ENCODE measurements at regions not wholly inside any gene's neighbourhood (a gene's known extent, or its start where the extent isn't known, plus 50 kb on each side); places are given as distances from the start of the nearest gene placed in this dataset.

DNA sequence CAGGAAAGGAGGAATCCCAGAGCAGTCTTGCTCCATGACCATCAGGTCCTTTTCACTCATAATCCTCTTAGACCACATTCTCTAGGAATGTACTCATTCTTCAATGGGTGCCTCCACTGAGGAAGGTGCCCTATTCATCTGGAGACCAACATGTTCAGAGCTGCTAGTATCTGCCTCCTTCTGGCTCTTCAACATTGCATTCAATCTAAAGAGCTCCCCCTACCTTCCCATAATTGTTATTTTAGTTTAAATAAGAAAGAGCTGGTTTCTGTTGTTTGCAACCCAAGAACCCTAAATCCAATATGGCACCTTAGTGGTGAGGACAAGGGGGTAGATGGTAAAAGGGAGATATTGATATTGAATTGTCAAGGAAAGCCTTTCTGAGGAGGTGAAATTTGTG, 67.6 kb downstream of the SCN11A start:
- DNase-seq (no peak), ATAC-seq (no peak)
- Histone ChIP-seq H4K20me1 (ENCODE audit: low read length) (no peaks in the 10 kb centered on the region), H3K9ac (ENCODE audit: low read length) (no peak overlapping the region), H3F3A (ENCODE audit: low read length, unreplicated experiment) (no peaks in the 10 kb centered on the region), H2AFZ (ENCODE audit: low read length) (no peak overlapping the region), H3K27ac (ENCODE audit: low read length) (no peak overlapping the region), H3K4me1 (ENCODE audit: insufficient read depth, low read length) (peaks cover 23% of the 10 kb centered on the region), H3K9me2 (replicated peaks; ENCODE audit: low read length) (no peaks in the 10 kb centered on the region), H3K4me3 (ENCODE audit: low read length) (no peak overlapping the region), H3K79me2 (ENCODE audit: low read length) (no peaks in the 10 kb centered on the region), H3K27me3 (ENCODE audit: low read length) (peaks cover 10% of the 10 kb centered on the region; the same call in 1 of the 2 replicates), H3K9me3 (ENCODE audit: low read length) (no peaks in the 10 kb centered on the region), H3K36me3 (ENCODE audit: low read depth, low read length) (no peaks in the 10 kb centered on the region), H3K4me2 (ENCODE audit: low read length) (no peak overlapping the region)
- no TSS peak for BruUV-seq (replicated peaks)
- intact Hi-C loops (cut with micrococcal nuclease), result no loop called here
- TF ChIP-seq CTCF (conservative IDR thresholded peaks at IDR 0.05; ENCODE audit: low read depth, low read length) (peak; percentile 24; the same call in 1 of the 2 replicates), EZH2 (IDR thresholded peaks at IDR 0.05; ENCODE audit: low read length, unreplicated experiment) (no peak), EZH2phosphoT487 (IDR thresholded peaks at IDR 0.05; ENCODE audit: borderline replicate concordance, low read length) (no peak)
- CTCF ChIA-PET, result no interaction called here
- POLR2A ChIA-PET (ENCODE audit: unreplicated experiment), result no interaction called here

- intact Hi-C loops (cut with micrococcal nuclease), result no loop called here
- ATAC-seq (no peak), DNase-seq (no peak)
- Histone ChIP-seq H3K4me2 (ENCODE audit: low read length) (no peak overlapping the region), H3K79me2 (ENCODE audit: low read length) (no peaks in the 10 kb centered on the region), H3K9me2 (replicated peaks; ENCODE audit: low read length) (no peaks in the 10 kb centered on the region), H4K20me1 (ENCODE audit: low read length) (no peaks in the 10 kb centered on the region), H3K9ac (ENCODE audit: low read length) (no peak overlapping the region), H3K4me1 (ENCODE audit: insufficient read depth, low read length) (peaks cover 6% of the 10 kb centered on the region), H3K4me3 (ENCODE audit: low read length) (no peak overlapping the region), H3K27ac (ENCODE audit: low read length) (no peak overlapping the region), H3K9me3 (ENCODE audit: low read length) (no peaks in the 10 kb centered on the region), H3K27me3 (ENCODE audit: low read length) (peaks cover 33% of the 10 kb centered on the region), H3F3A (ENCODE audit: low read length, unreplicated experiment) (no peaks in the 10 kb centered on the region), H3K36me3 (ENCODE audit: low read depth, low read length) (no peaks in the 10 kb centered on the region), H2AFZ (ENCODE audit: low read length) (no peak overlapping the region)
- no TSS peak for BruUV-seq (replicated peaks)
- CTCF ChIA-PET, result no interaction called here
- POLR2A ChIA-PET (ENCODE audit: unreplicated experiment), result no interaction called here
- TF ChIP-seq EZH2phosphoT487 (IDR thresholded peaks at IDR 0.05; ENCODE audit: borderline replicate concordance, low read length) (no peak), CTCF (conservative IDR thresholded peaks at IDR 0.05; ENCODE audit: low read depth, low read length) (no peak), EZH2 (IDR thresholded peaks at IDR 0.05; ENCODE audit: low read length, unreplicated experiment) (no peak)
Observed at GRCh38 chr3:38980938-38981337, 70.8 kb downstream of the SCN11A start.

- no peak for TF ChIP-seq EZH2 (IDR thresholded peaks at IDR 0.05; ENCODE audit: low read length, unreplicated experiment)
- TF ChIP-seq EZH2phosphoT487 (IDR thresholded peaks at IDR 0.05; ENCODE audit: borderline replicate concordance, low read length), result no peak
- TF ChIP-seq CTCF (conservative IDR thresholded peaks at IDR 0.05; ENCODE audit: low read depth, low read length), result no peak
- Histone ChIP-seq H3K4me1 (ENCODE audit: insufficient read depth, low read length) (no peaks in the 10 kb centered on the region), H3K27me3 (ENCODE audit: low read length) (peaks cover 49% of the 10 kb centered on the region), H3K9ac (ENCODE audit: low read length) (no peak overlapping the region), H4K20me1 (ENCODE audit: low read length) (no peaks in the 10 kb centered on the region), H3K36me3 (ENCODE audit: low read depth, low read length) (no peaks in the 10 kb centered on the region), H3F3A (ENCODE audit: low read length, unreplicated experiment) (no peaks in the 10 kb centered on the region), H3K9me3 (ENCODE audit: low read length) (no peaks in the 10 kb centered on the region), H3K9me2 (replicated peaks; ENCODE audit: low read length) (no peaks in the 10 kb centered on the region), H3K79me2 (ENCODE audit: low read length) (no peaks in the 10 kb centered on the region), H3K27ac (ENCODE audit: low read length) (no peak overlapping the region), H3K4me3 (ENCODE audit: low read length) (no peak overlapping the region), H2AFZ (ENCODE audit: low read length) (no peak overlapping the region), H3K4me2 (ENCODE audit: low read length) (no peak overlapping the region)
- POLR2A ChIA-PET (ENCODE audit: unreplicated experiment), result no interaction called here
- intact Hi-C loops (cut with micrococcal nuclease), result no loop called here
- ATAC-seq, result no peak
- CTCF ChIA-PET, result no interaction called here
- no peak for DNase-seq
- no TSS peak for BruUV-seq (replicated peaks)
Observed at GRCh38 chr3:38978729-38979128, 73.0 kb downstream of the SCN11A start.

Measured in PC-3 (cell line).